SK-N-SH (cell line): ENCODE measurements at regions not wholly inside any gene's neighbourhood (a gene's known extent, or its start where the extent isn't known, plus 50 kb on each side); places are given as distances from the start of the nearest gene placed in this dataset.

Experiments used
- FOXM1 ChIP-seq: IDR thresholded peaks from 2 replicates; pipeline ENCODE4 v1.4.0; 2012; ENCODE audit warnings: low read depth, mild to moderate bottlenecking
- GABPA ChIP-seq: IDR thresholded peaks from 2 replicates; pipeline ENCODE4 v1.4.0; 2012; ENCODE audit warnings: low read depth, mild to moderate bottlenecking
- POLR2AphosphoS5 ChIP-seq: IDR thresholded peaks from 2 replicates; pipeline ENCODE4 v1.6.1; 2012; ENCODE audit warnings: low read depth, low read length
- RAD21 ChIP-seq: IDR thresholded peaks from 2 replicates; pipeline ENCODE4 v1.6.1; 2012; ENCODE audit warnings: mild to moderate bottlenecking, low read length
- RFX5 ChIP-seq: IDR thresholded peaks from 2 replicates; pipeline ENCODE4 v1.6.1; 2012; ENCODE audit warnings: mild to moderate bottlenecking, improper control_type of control experiment, low read length
- TCF12 ChIP-seq: IDR thresholded peaks from 2 replicates; pipeline ENCODE4 v1.4.0; 2012
- TF ChIP-seq, protein P1 (sequence below): fragments of 200-600 bp; sonication (generic); IDR thresholded peaks from 2 replicates; pipeline ENCODE4 v1.6.1; 2017; ENCODE audit warnings: antibody characterized with exemption, mild to moderate bottlenecking, moderate library complexity
- TF ChIP-seq, protein P2 (sequence below): IDR thresholded peaks from 2 replicates; pipeline ENCODE4 v1.4.0; 2012; ENCODE audit warnings: low read depth

DNA sequence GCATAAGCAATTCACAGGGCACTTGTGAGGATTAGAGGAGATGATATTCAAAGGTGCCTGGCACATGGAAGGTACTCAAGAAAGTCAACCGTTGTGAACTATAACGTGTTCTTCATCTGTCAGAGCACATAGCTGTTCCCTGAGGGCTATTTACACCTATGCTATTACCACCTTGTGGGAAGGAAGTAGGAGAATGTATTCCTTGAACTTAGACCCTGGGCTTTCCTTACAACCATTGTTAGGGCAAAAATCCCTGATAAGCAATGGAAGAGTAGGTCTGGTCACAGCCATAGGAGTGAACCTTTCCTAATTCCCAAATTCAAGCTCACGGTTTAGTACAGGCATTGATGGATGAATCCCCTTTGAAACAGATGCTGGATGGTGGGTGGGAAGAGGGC is 188.6 kb downstream of the HAPSTR1 start:
- TF ChIP-seq GABPA (no peak), RAD21 (no peak), TCF12 (no peak), FOXM1 (no peak), POLR2AphosphoS5 (no peak), RFX5 (no peak)
- TF ChIP-seq, protein P1, sequence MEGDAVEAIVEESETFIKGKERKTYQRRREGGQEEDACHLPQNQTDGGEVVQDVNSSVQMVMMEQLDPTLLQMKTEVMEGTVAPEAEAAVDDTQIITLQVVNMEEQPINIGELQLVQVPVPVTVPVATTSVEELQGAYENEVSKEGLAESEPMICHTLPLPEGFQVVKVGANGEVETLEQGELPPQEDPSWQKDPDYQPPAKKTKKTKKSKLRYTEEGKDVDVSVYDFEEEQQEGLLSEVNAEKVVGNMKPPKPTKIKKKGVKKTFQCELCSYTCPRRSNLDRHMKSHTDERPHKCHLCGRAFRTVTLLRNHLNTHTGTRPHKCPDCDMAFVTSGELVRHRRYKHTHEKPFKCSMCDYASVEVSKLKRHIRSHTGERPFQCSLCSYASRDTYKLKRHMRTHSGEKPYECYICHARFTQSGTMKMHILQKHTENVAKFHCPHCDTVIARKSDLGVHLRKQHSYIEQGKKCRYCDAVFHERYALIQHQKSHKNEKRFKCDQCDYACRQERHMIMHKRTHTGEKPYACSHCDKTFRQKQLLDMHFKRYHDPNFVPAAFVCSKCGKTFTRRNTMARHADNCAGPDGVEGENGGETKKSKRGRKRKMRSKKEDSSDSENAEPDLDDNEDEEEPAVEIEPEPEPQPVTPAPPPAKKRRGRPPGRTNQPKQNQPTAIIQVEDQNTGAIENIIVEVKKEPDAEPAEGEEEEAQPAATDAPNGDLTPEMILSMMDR = no peak
- TF ChIP-seq, protein P2, sequence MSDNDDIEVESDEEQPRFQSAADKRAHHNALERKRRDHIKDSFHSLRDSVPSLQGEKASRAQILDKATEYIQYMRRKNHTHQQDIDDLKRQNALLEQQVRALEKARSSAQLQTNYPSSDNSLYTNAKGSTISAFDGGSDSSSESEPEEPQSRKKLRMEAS = no peak
